ENCODE measurements at regions not wholly inside any gene's neighbourhood (a gene's known extent, or its start where the extent isn't known, plus 50 kb on each side); places are given as distances from the start of the nearest gene placed in this dataset.

- 59 to 71% (median 68%) methylated on average over 3 of the region's 3 CpGs for WGBS, 5 donors
- intact Hi-C loops (cut with DNase I; ENCODE audit: low total_unique reads), result no loop called here
Observed at GRCh38 chr9:14482856-14483255, 168.9 kb upstream of the NFIB start.

GRCh38 chr9:14480526-14480925 lies 166.6 kb upstream of the NFIB start:
- intact Hi-C loops (cut with DNase I; ENCODE audit: low total_unique reads), result no loop called here
- TF ChIP-seq POLR2A (IDR thresholded peaks at IDR 0.05), result no peak
- TF ChIP-seq POLR2AphosphoS5 (IDR thresholded peaks at IDR 0.05), result no peak
- TF ChIP-seq CTCF (IDR thresholded peaks at IDR 0.05 in 8 of 11, conservative IDR thresholded peaks at IDR 0.05 in 3 of 11), result no peak
- Histone ChIP-seq H3K36me3 (no peaks in the 10 kb centered on the region), H3K4me1 (no peaks in the 10 kb centered on the region), H3K27me3 (replicated peaks in 1 of 7) (peaks cover 0 to 10% (median 0%) of the 10 kb centered on the region in 7 donors), H3K4me3 (no peak overlapping the region), H3K27ac (no peak overlapping the region), H3K9me3 (no peaks in the 10 kb centered on the region)
- 76 to 82% (median 79%) methylated on average over 3 of the region's 3 CpGs for WGBS, 5 donors
- DNase-seq, result no peak

More at GRCh38 chr9:14482856-14483255, 168.9 kb upstream of the NFIB start:
- TF ChIP-seq CTCF (IDR thresholded peaks at IDR 0.05 in 8 of 11, conservative IDR thresholded peaks at IDR 0.05 in 3 of 11) (no peak), POLR2AphosphoS5 (IDR thresholded peaks at IDR 0.05) (no peak), POLR2A (IDR thresholded peaks at IDR 0.05) (no peak)
- H3K4me1 ChIP-seq, result no peaks in the 10 kb centered on the region
- no peak overlapping the region for H3K27ac ChIP-seq
- peaks cover 0 to 10% (median 0%) of the 10 kb centered on the region in 7 donors for H3K27me3 ChIP-seq (replicated peaks in 1 of 7)
- H3K9me3 ChIP-seq, result no peaks in the 10 kb centered on the region
- DNase-seq, result no peak
- H3K4me3 ChIP-seq, result no peak overlapping the region
- no peaks in the 10 kb centered on the region for H3K36me3 ChIP-seq

GRCh38 chr9:14479163-14479560 lies 165.2 kb upstream of the NFIB start:
- WGBS, 5 donors, result 58 to 83% (median 71%) methylated on average over 1 of the region's 1 CpG

More at GRCh38 chr9:14479163-14479560, 165.2 kb upstream of the NFIB start:
- H3K27me3 ChIP-seq (replicated peaks in 1 of 7), result peaks cover 0 to 8% (median 0%) of the 10 kb centered on the region in 7 donors
- no peak for DNase-seq
- H3K4me3 ChIP-seq, result no peak overlapping the region
- TF ChIP-seq POLR2AphosphoS5 (IDR thresholded peaks at IDR 0.05) (no peak), CTCF (IDR thresholded peaks at IDR 0.05 in 8 of 11, conservative IDR thresholded peaks at IDR 0.05 in 3 of 11) (no peak), POLR2A (IDR thresholded peaks at IDR 0.05) (no peak)
- no peak overlapping the region for H3K27ac ChIP-seq
- no peaks in the 10 kb centered on the region for H3K4me1 ChIP-seq
- intact Hi-C loops (cut with DNase I; ENCODE audit: low total_unique reads), result no loop called here
- no peaks in the 10 kb centered on the region for H3K36me3 ChIP-seq
- H3K9me3 ChIP-seq, result no peaks in the 10 kb centered on the region
